Transverse colon (tissue), 3 donors: ENCODE measurements at regions not wholly inside any gene's neighbourhood (a gene's known extent, or its start where the extent isn't known, plus 50 kb on each side); places are given as distances from the start of the nearest gene placed in this dataset.

ENCODE experiments used
- CTCF ChIP-seq, 5 experiments: fragments of 200-600 bp in 3 of 5; fragments of 450-650 bp in 2 of 5; sonication (generic) in 3 of 5; IDR thresholded peaks; 1 replicate in 2 of 5; 2 replicates in 3 of 5; pipeline ENCODE4 v1.5.1; 2016 to 2017; ENCODE audit warnings: antibody characterized with exemption in 5 of 5, inconsistent platforms in 3 of 5, mild to moderate bottlenecking in 2 of 5, moderate library complexity in 1 of 5
- EP300 ChIP-seq: sonication (generic); formaldehyde crosslinking; IDR thresholded peaks from one replicate; pipeline ENCODE4 v1.6.1; 2017; ENCODE audit warnings: antibody characterized with exemption, low read depth

- no peak for TF ChIP-seq CTCF (IDR thresholded peaks at IDR 0.05)
- no peak for TF ChIP-seq EP300
Measured at GRCh38 chr1:221125976-221126375, 246.7 kb downstream of the HLX start.
